ENCODE measurements at regions not wholly inside any gene's neighbourhood (a gene's known extent, or its start where the extent isn't known, plus 50 kb on each side); places are given as distances from the start of the nearest gene placed in this dataset.

DNA sequence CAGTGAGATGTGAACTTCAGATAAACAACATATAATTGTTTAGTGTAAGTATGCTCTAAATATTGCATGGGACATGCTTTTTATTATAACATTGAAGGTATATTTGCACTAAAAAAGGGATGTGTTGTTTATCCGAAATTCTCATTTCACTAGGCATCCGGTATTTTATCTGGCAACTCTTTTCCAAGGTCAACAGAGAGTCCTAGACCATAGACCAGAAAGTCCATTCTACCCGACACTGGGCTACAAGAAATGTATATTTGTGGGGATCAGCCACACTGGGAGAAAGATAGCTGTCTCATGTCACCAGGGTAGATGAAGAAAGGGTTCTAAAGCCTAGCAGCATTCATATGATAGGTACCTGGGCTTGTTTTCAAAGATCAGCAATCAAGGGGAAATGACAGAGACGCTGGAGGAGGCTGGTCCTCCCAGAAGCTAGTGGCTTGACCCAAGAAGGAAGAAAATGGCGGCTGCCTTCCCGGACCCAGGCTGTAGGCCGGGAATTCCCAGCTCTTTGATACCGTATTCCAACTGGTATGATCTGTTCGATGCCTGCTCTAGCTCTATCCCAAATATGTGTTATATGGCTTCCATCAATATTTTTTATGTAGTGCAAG is 161.1 kb upstream of the IRF2BP2 start:
- Histone ChIP-seq H4K20me1 (ENCODE audit: insufficient read depth, low read length) (no peaks in the 10 kb centered on the region), H2AFZ (ENCODE audit: low read length) (no peak overlapping the region), H3K9ac (ENCODE audit: insufficient read depth, low read depth, low read length) (no peak overlapping the region), H3K9me3 (ENCODE audit: low read length) (no peaks in the 10 kb centered on the region), H3K4me1 (ENCODE audit: insufficient read depth, low read length) (peaks cover 69% of the 10 kb centered on the region), H3K27me3 (ENCODE audit: control insufficient read depth in 1 of 2, insufficient read depth in 2 of 2, low read length in 2 of 2) (no peaks in the 10 kb centered on the region), H3K79me2 (ENCODE audit: insufficient read depth, low read length) (no peaks in the 10 kb centered on the region), H3K36me3 (replicated peaks in 1 of 2; ENCODE audit: control insufficient read depth in 1 of 2, insufficient read depth in 2 of 2, low read length in 2 of 2) (no peaks in the 10 kb centered on the region), H3K27ac (ENCODE audit: extremely low read length, insufficient read depth, low read length) (peak overlapping the region; percentile 73), H3K4me3 (replicated peaks in 1 of 3; ENCODE audit: insufficient read depth in 1 of 3, low read depth in 2 of 3, low read length in 3 of 3) (no peak overlapping the region), H3K4me2 (ENCODE audit: low read depth, low read length) (no peak overlapping the region)
- in situ Hi-C loops (cut with HindIII; ENCODE audit: extremely low pct_ligation_motif_present, low pct_unique_long_range_greater_than_20kb), result loop anchor here (5.0 kb wide), 1 partner anchor 71 kb away; no protein-coding TSS in a partner anchor
- WGBS (ENCODE audit: low lambda C conversion rate), result 77% methylated on average over 9 of the region's 9 CpGs
- ATAC-seq, result no peak
- no peak for FAIRE-seq
- POLR2A ChIA-PET, result interaction anchor here (0.6 to 9.3 kb wide), 10 partner anchors 45 to 313 kb away, joined by 3 to 97 read pairs (median 4); no protein-coding TSS in a partner anchor
- no TSS peak for BruUV-seq (replicated peaks)
- intact Hi-C loops (cut with micrococcal nuclease; ENCODE audit: unreplicated experiment), result loop anchor here (5.0 kb wide), 1 partner anchor 106 kb away; no protein-coding TSS in a partner anchor
- CTCF ChIA-PET (ENCODE audit: low intra/inter-chr PET ratio, low total read pairs), result no interaction called here
- TF ChIP-seq HNF4A (CRISPR knock-in tag; IDR thresholded peaks at IDR 0.05) (peak; percentile 29; the same call in 1 of the 2 replicates), MED1 (CRISPR knock-in tag; IDR thresholded peaks at IDR 0.05) (peak; percentile 53), FOXJ3 (CRISPR knock-in tag; IDR thresholded peaks at IDR 0.05; ENCODE audit: borderline replicate concordance) (0 out of 2 replicates have a peak, but pooled peaks have one; percentile 28), ZNF232 (CRISPR knock-in tag; IDR thresholded peaks at IDR 0.05; ENCODE audit: borderline replicate concordance) (no peak)
- TF ChIP-seq, protein P1, sequence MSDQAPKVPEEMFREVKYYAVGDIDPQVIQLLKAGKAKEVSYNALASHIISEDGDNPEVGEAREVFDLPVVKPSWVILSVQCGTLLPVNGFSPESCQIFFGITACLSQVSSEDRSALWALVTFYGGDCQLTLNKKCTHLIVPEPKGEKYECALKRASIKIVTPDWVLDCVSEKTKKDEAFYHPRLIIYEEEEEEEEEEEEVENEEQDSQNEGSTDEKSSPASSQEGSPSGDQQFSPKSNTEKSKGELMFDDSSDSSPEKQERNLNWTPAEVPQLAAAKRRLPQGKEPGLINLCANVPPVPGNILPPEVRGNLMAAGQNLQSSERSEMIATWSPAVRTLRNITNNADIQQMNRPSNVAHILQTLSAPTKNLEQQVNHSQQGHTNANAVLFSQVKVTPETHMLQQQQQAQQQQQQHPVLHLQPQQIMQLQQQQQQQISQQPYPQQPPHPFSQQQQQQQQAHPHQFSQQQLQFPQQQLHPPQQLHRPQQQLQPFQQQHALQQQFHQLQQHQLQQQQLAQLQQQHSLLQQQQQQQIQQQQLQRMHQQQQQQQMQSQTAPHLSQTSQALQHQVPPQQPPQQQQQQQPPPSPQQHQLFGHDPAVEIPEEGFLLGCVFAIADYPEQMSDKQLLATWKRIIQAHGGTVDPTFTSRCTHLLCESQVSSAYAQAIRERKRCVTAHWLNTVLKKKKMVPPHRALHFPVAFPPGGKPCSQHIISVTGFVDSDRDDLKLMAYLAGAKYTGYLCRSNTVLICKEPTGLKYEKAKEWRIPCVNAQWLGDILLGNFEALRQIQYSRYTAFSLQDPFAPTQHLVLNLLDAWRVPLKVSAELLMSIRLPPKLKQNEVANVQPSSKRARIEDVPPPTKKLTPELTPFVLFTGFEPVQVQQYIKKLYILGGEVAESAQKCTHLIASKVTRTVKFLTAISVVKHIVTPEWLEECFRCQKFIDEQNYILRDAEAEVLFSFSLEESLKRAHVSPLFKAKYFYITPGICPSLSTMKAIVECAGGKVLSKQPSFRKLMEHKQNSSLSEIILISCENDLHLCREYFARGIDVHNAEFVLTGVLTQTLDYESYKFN (CRISPR knock-in tag; conservative IDR thresholded peaks at IDR 0.05), result peak; percentile 51; the same call in 1 of the 2 replicates
- TF ChIP-seq, protein P2, sequence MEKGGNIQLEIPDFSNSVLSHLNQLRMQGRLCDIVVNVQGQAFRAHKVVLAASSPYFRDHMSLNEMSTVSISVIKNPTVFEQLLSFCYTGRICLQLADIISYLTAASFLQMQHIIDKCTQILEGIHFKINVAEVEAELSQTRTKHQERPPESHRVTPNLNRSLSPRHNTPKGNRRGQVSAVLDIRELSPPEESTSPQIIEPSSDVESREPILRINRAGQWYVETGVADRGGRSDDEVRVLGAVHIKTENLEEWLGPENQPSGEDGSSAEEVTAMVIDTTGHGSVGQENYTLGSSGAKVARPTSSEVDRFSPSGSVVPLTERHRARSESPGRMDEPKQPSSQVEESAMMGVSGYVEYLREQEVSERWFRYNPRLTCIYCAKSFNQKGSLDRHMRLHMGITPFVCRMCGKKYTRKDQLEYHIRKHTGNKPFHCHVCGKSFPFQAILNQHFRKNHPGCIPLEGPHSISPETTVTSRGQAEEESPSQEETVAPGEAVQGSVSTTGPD (CRISPR knock-in tag; IDR thresholded peaks at IDR 0.05), result no peak
- TF ChIP-seq, protein P3, sequence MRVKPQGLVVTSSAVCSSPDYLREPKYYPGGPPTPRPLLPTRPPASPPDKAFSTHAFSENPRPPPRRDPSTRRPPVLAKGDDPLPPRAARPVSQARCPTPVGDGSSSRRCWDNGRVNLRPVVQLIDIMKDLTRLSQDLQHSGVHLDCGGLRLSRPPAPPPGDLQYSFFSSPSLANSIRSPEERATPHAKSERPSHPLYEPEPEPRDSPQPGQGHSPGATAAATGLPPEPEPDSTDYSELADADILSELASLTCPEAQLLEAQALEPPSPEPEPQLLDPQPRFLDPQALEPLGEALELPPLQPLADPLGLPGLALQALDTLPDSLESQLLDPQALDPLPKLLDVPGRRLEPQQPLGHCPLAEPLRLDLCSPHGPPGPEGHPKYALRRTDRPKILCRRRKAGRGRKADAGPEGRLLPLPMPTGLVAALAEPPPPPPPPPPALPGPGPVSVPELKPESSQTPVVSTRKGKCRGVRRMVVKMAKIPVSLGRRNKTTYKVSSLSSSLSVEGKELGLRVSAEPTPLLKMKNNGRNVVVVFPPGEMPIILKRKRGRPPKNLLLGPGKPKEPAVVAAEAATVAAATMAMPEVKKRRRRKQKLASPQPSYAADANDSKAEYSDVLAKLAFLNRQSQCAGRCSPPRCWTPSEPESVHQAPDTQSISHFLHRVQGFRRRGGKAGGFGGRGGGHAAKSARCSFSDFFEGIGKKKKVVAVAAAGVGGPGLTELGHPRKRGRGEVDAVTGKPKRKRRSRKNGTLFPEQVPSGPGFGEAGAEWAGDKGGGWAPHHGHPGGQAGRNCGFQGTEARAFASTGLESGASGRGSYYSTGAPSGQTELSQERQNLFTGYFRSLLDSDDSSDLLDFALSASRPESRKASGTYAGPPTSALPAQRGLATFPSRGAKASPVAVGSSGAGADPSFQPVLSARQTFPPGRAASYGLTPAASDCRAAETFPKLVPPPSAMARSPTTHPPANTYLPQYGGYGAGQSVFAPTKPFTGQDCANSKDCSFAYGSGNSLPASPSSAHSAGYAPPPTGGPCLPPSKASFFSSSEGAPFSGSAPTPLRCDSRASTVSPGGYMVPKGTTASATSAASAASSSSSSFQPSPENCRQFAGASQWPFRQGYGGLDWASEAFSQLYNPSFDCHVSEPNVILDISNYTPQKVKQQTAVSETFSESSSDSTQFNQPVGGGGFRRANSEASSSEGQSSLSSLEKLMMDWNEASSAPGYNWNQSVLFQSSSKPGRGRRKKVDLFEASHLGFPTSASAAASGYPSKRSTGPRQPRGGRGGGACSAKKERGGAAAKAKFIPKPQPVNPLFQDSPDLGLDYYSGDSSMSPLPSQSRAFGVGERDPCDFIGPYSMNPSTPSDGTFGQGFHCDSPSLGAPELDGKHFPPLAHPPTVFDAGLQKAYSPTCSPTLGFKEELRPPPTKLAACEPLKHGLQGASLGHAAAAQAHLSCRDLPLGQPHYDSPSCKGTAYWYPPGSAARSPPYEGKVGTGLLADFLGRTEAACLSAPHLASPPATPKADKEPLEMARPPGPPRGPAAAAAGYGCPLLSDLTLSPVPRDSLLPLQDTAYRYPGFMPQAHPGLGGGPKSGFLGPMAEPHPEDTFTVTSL (CRISPR knock-in tag; IDR thresholded peaks at IDR 0.05; ENCODE audit: borderline replicate concordance), result 0 out of 2 replicates have a peak, but pooled peaks have one; percentile 24
- no peak for DNase-seq (ENCODE audit: low spot score)
